OCI-LY1 (cell line): ENCODE measurements at regions not wholly inside any gene's neighbourhood (a gene's known extent, or its start where the extent isn't known, plus 50 kb on each side); places are given as distances from the start of the nearest gene placed in this dataset.

Source experiments
- H2AFZ ChIP-seq: fragments of 200-600 bp; sonication (generic), shearing (Covaris generic); 2 replicates; pipeline ENCODE4 v1.6.0; 2014; ENCODE audit warnings: antibody characterized with exemption, mild to moderate bottlenecking, low read length
- H3F3A ChIP-seq: fragments of 200-600 bp; sonication (generic), shearing (Covaris generic); 2 replicates; pipeline ENCODE4 v1.6.0; 2014; ENCODE audit warnings: mild to moderate bottlenecking, antibody characterized with exemption, low read length, moderate library complexity; ENCODE audit not compliant: insufficient read depth
- H3K27ac ChIP-seq: fragments of 200-600 bp; sonication (generic); 2 replicates; pipeline ENCODE4 v1.5.1; 2014; ENCODE audit warnings: low read length, mixed run types, mild to moderate bottlenecking, low read depth; ENCODE audit not compliant: poor library complexity, severe bottlenecking
- H3K27me3 ChIP-seq: fragments of 200-600 bp; sonication (generic); 2 replicates; pipeline ENCODE4 v1.6.0; 2014; ENCODE audit warnings: antibody characterized with exemption, mild to moderate bottlenecking, low read length, moderate library complexity; ENCODE audit not compliant: insufficient read depth
- H3K36me3 ChIP-seq: fragments of 200-600 bp; sonication (generic); 2 replicates; pipeline ENCODE4 v1.6.1; 2014; ENCODE audit warnings: mild to moderate bottlenecking, antibody characterized with exemption, low read length, moderate library complexity, mixed read lengths; ENCODE audit not compliant: insufficient read depth
- H3K4me1 ChIP-seq: fragments of 200-600 bp; sonication (generic); 2 replicates; pipeline ENCODE4 v1.5.1; 2014; ENCODE audit warnings: mild to moderate bottlenecking, low read length, moderate library complexity; ENCODE audit not compliant: insufficient read depth, severe bottlenecking
- H3K4me2 ChIP-seq: fragments of 200-600 bp; sonication (generic), shearing (Covaris generic); 2 replicates; pipeline ENCODE4 v1.6.1; 2014; ENCODE audit warnings: low read length
- H3K4me3 ChIP-seq: fragments of 200-600 bp; sonication (generic); 2 replicates; pipeline ENCODE4 v1.5.1; 2014; ENCODE audit warnings: low read length, low read depth, mild to moderate bottlenecking, mixed read lengths; ENCODE audit not compliant: poor library complexity, severe bottlenecking
- H3K79me2 ChIP-seq: fragments of 200-600 bp; shearing (Covaris generic); 2 replicates; pipeline ENCODE4 v1.6.1; 2016; ENCODE audit warnings: mixed run types, low read length, mixed read lengths; ENCODE audit not compliant: insufficient read depth
- H3K9ac ChIP-seq: fragments of 200-600 bp; sonication (generic), shearing (Covaris generic); 2 replicates; pipeline ENCODE4 v1.6.1; 2014; ENCODE audit warnings: mild to moderate bottlenecking, low read length, mixed read lengths
- H3K9me2 ChIP-seq: fragments of 200-600 bp; sonication (generic), shearing (Covaris generic); 2 replicates; pipeline ENCODE4 v1.6.1; 2014; ENCODE audit warnings: low read depth, mild to moderate bottlenecking, low read length, mixed read lengths
- H3K9me3 ChIP-seq: fragments of 200-600 bp; shearing (Covaris generic); 2 replicates; pipeline ENCODE4 v1.6.1; 2014; ENCODE audit warnings: low read length, mixed read lengths
- H4K20me1 ChIP-seq: fragments of 200-600 bp; sonication (generic), shearing (Covaris generic); 2 replicates; pipeline ENCODE4 v1.6.0; 2016; ENCODE audit warnings: mild to moderate bottlenecking, low read length; ENCODE audit not compliant: insufficient read depth
- CTCF ChIP-seq: fragments of 200-600 bp; sonication (generic), shearing (Covaris generic); IDR thresholded peaks from 2 replicates; pipeline ENCODE4 v1.5.1; 2017; ENCODE audit warnings: mild to moderate bottlenecking, antibody characterized with exemption, low read length, moderate library complexity, mixed read lengths
- EZH2 ChIP-seq: fragments of 200-600 bp; sonication (generic), shearing (Covaris generic); IDR thresholded peaks from 2 replicates; pipeline ENCODE4 v1.8.0; 2017; ENCODE audit warnings: borderline replicate concordance, mixed run types, mild to moderate bottlenecking, antibody characterized with exemption, low read length, moderate library complexity, mixed read lengths

GRCh38 chr2:194328456-194328855, 1328.6 kb upstream of the SLC39A10 start:
- Histone ChIP-seq H3K4me2 (no peak overlapping the region), H3K79me2 (no peaks in the 10 kb centered on the region), H3K4me1 (no peaks in the 10 kb centered on the region), H3K9me3 (no peaks in the 10 kb centered on the region), H3F3A (no peaks in the 10 kb centered on the region), H3K27ac (no peak overlapping the region), H3K27me3 (no peaks in the 10 kb centered on the region), H3K36me3 (no peaks in the 10 kb centered on the region), H2AFZ (no peak overlapping the region), H3K9me2 (no peaks in the 10 kb centered on the region), H3K4me3 (no peak overlapping the region), H4K20me1 (no peaks in the 10 kb centered on the region), H3K9ac (no peak overlapping the region)
- TF ChIP-seq CTCF (no peak), EZH2 (no peak)

- H3K9ac ChIP-seq = no peak overlapping the region
These were observed 1329.7 kb upstream of the SLC39A10 start for GRCh38 chr2:194327196-194327888.

GRCh38 chr2:194323740-194324139, 1333.3 kb upstream of the SLC39A10 start:
- Histone ChIP-seq H2AFZ (no peak overlapping the region), H3K9me2 (no peaks in the 10 kb centered on the region), H3K9ac (no peak overlapping the region), H3K27me3 (no peaks in the 10 kb centered on the region), H4K20me1 (no peaks in the 10 kb centered on the region), H3K4me3 (no peak overlapping the region), H3F3A (no peaks in the 10 kb centered on the region), H3K4me2 (no peak overlapping the region), H3K79me2 (no peaks in the 10 kb centered on the region), H3K4me1 (no peaks in the 10 kb centered on the region), H3K9me3 (no peaks in the 10 kb centered on the region), H3K36me3 (no peaks in the 10 kb centered on the region), H3K27ac (no peak overlapping the region)
- TF ChIP-seq EZH2 = no peak
- TF ChIP-seq CTCF = no peak

More at GRCh38 chr2:194327196-194327888, 1329.7 kb upstream of the SLC39A10 start:
- no peaks in the 10 kb centered on the region for H3K27me3 ChIP-seq
- no peaks in the 10 kb centered on the region for H3K9me3 ChIP-seq
- no peak overlapping the region for H3K4me2 ChIP-seq
- no peaks in the 10 kb centered on the region for H3K79me2 ChIP-seq
- H3K9me2 ChIP-seq = no peaks in the 10 kb centered on the region
- no peak overlapping the region for H3K4me3 ChIP-seq
- H3K27ac ChIP-seq = no peak overlapping the region
- no peak for TF ChIP-seq EZH2
- TF ChIP-seq CTCF = no peak
- no peaks in the 10 kb centered on the region for H3K4me1 ChIP-seq
- no peaks in the 10 kb centered on the region for H3F3A ChIP-seq
- no peaks in the 10 kb centered on the region for H4K20me1 ChIP-seq
- no peak overlapping the region for H2AFZ ChIP-seq
- no peaks in the 10 kb centered on the region for H3K36me3 ChIP-seq
